Anterior cingulate cortex (tissue), 58 donors: ENCODE measurements at regions not wholly inside any gene's neighbourhood (a gene's known extent, or its start where the extent isn't known, plus 50 kb on each side); places are given as distances from the start of the nearest gene placed in this dataset.

Experiments
- DNase-seq, 58 donors: peaks; one replicate each; lab custom pipeline; 2025; lab: John Stamatoyannopoulos, UW

GRCh38 chr2:16266571-16266970 is 326.2 kb downstream of the MYCN start:
- DNase-seq, result no peak

- DNase-seq, result no peak
These were observed 324.7 kb downstream of the MYCN start for GRCh38 chr2:16264931-16265540.

GRCh38 chr2:16264491-16264890 is 324.1 kb downstream of the MYCN start:
- no peak for DNase-seq

- no peak for DNase-seq
These were observed 323.0 kb downstream of the MYCN start for GRCh38 chr2:16263241-16263890.

GRCh38 chr2:16262526-16263178 is 322.3 kb downstream of the MYCN start:
- no peak for DNase-seq

- DNase-seq, result no peak
These were observed 321.4 kb downstream of the MYCN start for GRCh38 chr2:16261791-16262190.

- DNase-seq, result no peak
These were observed 320.7 kb downstream of the MYCN start for GRCh38 chr2:16261071-16261470.

- DNase-seq, result no peak
These were observed 319.9 kb downstream of the MYCN start for GRCh38 chr2:16260041-16260830.

- DNase-seq, result no peak
These were observed 318.7 kb downstream of the MYCN start for GRCh38 chr2:16259010-16259409.

- DNase-seq, result no peak
These were observed 318.0 kb downstream of the MYCN start for GRCh38 chr2:16258350-16258749.

GRCh38 chr2:16257322-16258028 is 317.1 kb downstream of the MYCN start:
- no peak for DNase-seq

- no peak for DNase-seq
These were observed 316.4 kb downstream of the MYCN start for GRCh38 chr2:16256601-16257321.

GRCh38 chr2:16255120-16255519 is 314.8 kb downstream of the MYCN start:
- DNase-seq, result no peak

- no peak for DNase-seq
These were observed 314.1 kb downstream of the MYCN start for GRCh38 chr2:16254356-16254965.

GRCh38 chr2:16253291-16253690 is 312.9 kb downstream of the MYCN start:
- no peak for DNase-seq

- DNase-seq, result no peak
These were observed 312.5 kb downstream of the MYCN start for GRCh38 chr2:16252891-16253290.

- no peak for DNase-seq
These were observed 311.9 kb downstream of the MYCN start for GRCh38 chr2:16252251-16252650.

- no peak for DNase-seq
These were observed 311.3 kb downstream of the MYCN start for GRCh38 chr2:16251511-16252225.

GRCh38 chr2:16250886-16251285 is 310.5 kb downstream of the MYCN start:
- DNase-seq, result no peak
